Small intestine (tissue), 7 donors: ENCODE measurements at regions not wholly inside any gene's neighbourhood (a gene's known extent, or its start where the extent isn't known, plus 50 kb on each side); places are given as distances from the start of the nearest gene placed in this dataset.
"Not testable (repeated sequence)": the region's sequence is repeated elsewhere in the genome, so short reads cannot be mapped to it uniquely, and the experiment has no call there.

Experiments used
- DNase-seq, 2 donors: peaks; one replicate each; pipeline versions ENCODE4 v3.0.0 to v3.0.0-alpha.2; 2013
- FAIRE-seq: peaks from 2 replicates; lab custom pipeline; 2012; peaks lifted over from hg19 to GRCh38; lab: Jason Lieb, UNC
- H3K27ac ChIP-seq, 3 donors: one replicate each; pipeline ENCODE4 v1.5.1; 2013; ENCODE audit warnings: low read length in 2 of 3, mild to moderate bottlenecking in 2 of 3, control low read depth in 1 of 3, inconsistent platforms in 1 of 3, low read depth in 1 of 3, moderate library complexity in 1 of 3
- H3K27me3 ChIP-seq, 3 donors: one replicate each; pipeline ENCODE4 v1.6.1; 2013; ENCODE audit warnings: low read length in 3 of 3, inconsistent platforms in 1 of 3; ENCODE audit not compliant: control insufficient read depth in 3 of 3, insufficient read depth in 3 of 3
- H3K36me3 ChIP-seq, 3 donors: one replicate each; pipeline ENCODE4 v1.6.1; 2013; ENCODE audit warnings: low read length in 3 of 3, inconsistent platforms in 1 of 3, low read depth in 1 of 3, mild to moderate bottlenecking in 1 of 3, moderate library complexity in 1 of 3; ENCODE audit not compliant: control insufficient read depth in 3 of 3, insufficient read depth in 2 of 3
- H3K4me1 ChIP-seq, 3 donors: one replicate each; pipeline ENCODE4 v1.6.1; 2013; ENCODE audit warnings: low read length in 2 of 3, inconsistent platforms in 1 of 3, low read depth in 1 of 3, mild to moderate bottlenecking in 1 of 3, moderate library complexity in 1 of 3; ENCODE audit not compliant: control insufficient read depth in 3 of 3, insufficient read depth in 2 of 3
- H3K4me3 ChIP-seq, 3 donors: one replicate each; pipeline ENCODE4 v1.5.1; 2013; ENCODE audit warnings: low read length in 3 of 3, control low read depth in 1 of 3, inconsistent platforms in 1 of 3, low read depth in 1 of 3, mild to moderate bottlenecking in 1 of 3, moderate library complexity in 1 of 3
- H3K9me3 ChIP-seq, 2 donors: one replicate each; pipeline ENCODE4 v1.6.1; 2013; ENCODE audit warnings: low read depth in 1 of 2, low read length in 1 of 2; ENCODE audit not compliant: control insufficient read depth in 2 of 2, insufficient read depth in 1 of 2
- WGBS, 3 donors: extraction: QIAGEN DNeasy Blood & Tissue Kit; methylation state at CpG; one replicate each; pipeline ENCODE4 v1.1.7; 2013; 5-methylcytosine and 5-hydroxymethylcytosine counted together
- donor health status: healthy with polysubstance abuse.
- donor health status: control.
- donor health status: control.
- donor health status: Bipolar disorder and iron deficiency.
- donor health status: healthy.

- Histone ChIP-seq H3K27ac (no peak overlapping the region), H3K27me3 (no peaks in the 10 kb centered on the region), H3K4me1 (no peaks in the 10 kb centered on the region), H3K36me3 (no peaks in the 10 kb centered on the region), H3K9me3 (no peaks in the 10 kb centered on the region), H3K4me3 (no peak overlapping the region)
- DNase-seq: no peak
- FAIRE-seq: no peak
- WGBS, 3 donors: 66 to 76% (median 75%) methylated on average over 5 of the region's 5 CpGs
Measured at GRCh38 chr15:29526802-29527201, 257.2 kb upstream of the NSMCE3 start.

- Histone ChIP-seq H3K27me3 (no peaks in the 10 kb centered on the region), H3K36me3 (no peaks in the 10 kb centered on the region), H3K27ac (no peak overlapping the region), H3K4me3 (no peak overlapping the region), H3K9me3 (no peaks in the 10 kb centered on the region), H3K4me1 (no peaks in the 10 kb centered on the region)
- 46 to 62% (median 46%) methylated on average over 7 of the region's 7 CpGs for WGBS, 3 donors
- FAIRE-seq (no peak), DNase-seq (no peak)
Measured at GRCh38 chr15:29522373-29523276, 253.0 kb upstream of the NSMCE3 start.

GRCh38 chr15:29518442-29518841 lies 248.8 kb upstream of the NSMCE3 start:
- FAIRE-seq: no peak
- Histone ChIP-seq H3K4me1 (no peaks in the 10 kb centered on the region), H3K4me3 (no peak overlapping the region), H3K9me3 (no peaks in the 10 kb centered on the region), H3K36me3 (no peaks in the 10 kb centered on the region), H3K27ac (no peak overlapping the region), H3K27me3 (no peaks in the 10 kb centered on the region)
- no peak for DNase-seq
- 74 to 80% (median 80%) methylated on average over 4 of the region's 4 CpGs for WGBS, 3 donors

GRCh38 chr15:29517829-29518228 lies 248.2 kb upstream of the NSMCE3 start:
- WGBS, 3 donors: 91 to 93% (median 92%) methylated on average over 4 of the region's 4 CpGs
- no peak overlapping the region for H3K4me3 ChIP-seq
- H3K9me3 ChIP-seq: no peaks in the 10 kb centered on the region
- H3K36me3 ChIP-seq: no peaks in the 10 kb centered on the region
- H3K27ac ChIP-seq: no peak overlapping the region
- DNase-seq: no peak
- H3K4me1 ChIP-seq: no peaks in the 10 kb centered on the region
- FAIRE-seq: no peak
- H3K27me3 ChIP-seq: no peaks in the 10 kb centered on the region

- WGBS, 3 donors: 59 to 90% (median 71%) methylated on average over 3 of the region's 3 CpGs
Measured at GRCh38 chr15:29516929-29517328, 247.3 kb upstream of the NSMCE3 start.

GRCh38 chr15:29514926-29515325 lies 245.3 kb upstream of the NSMCE3 start:
- FAIRE-seq (no peak), DNase-seq (no peak)
- Histone ChIP-seq H3K4me1 (no peaks in the 10 kb centered on the region), H3K9me3 (peaks cover 0 to 2% of the 10 kb centered on the region in 2 donors), H3K4me3 (no peak overlapping the region), H3K36me3 (no peaks in the 10 kb centered on the region), H3K27me3 (no peaks in the 10 kb centered on the region), H3K27ac (no peak overlapping the region)
- WGBS, 3 donors: 75 to 77% (median 75%) methylated on average over 4 of the region's 4 CpGs

More at GRCh38 chr15:29516929-29517328, 247.3 kb upstream of the NSMCE3 start:
- no peak for DNase-seq
- H3K27ac ChIP-seq: no peak overlapping the region
- peaks cover 0 to 2% of the 10 kb centered on the region in 2 donors for H3K9me3 ChIP-seq
- FAIRE-seq: no peak
- H3K36me3 ChIP-seq: no peaks in the 10 kb centered on the region
- H3K27me3 ChIP-seq: no peaks in the 10 kb centered on the region
- no peaks in the 10 kb centered on the region for H3K4me1 ChIP-seq
- no peak overlapping the region for H3K4me3 ChIP-seq

GRCh38 chr15:29511663-29512062 lies 242.0 kb upstream of the NSMCE3 start:
- no peaks in the 10 kb centered on the region for H3K36me3 ChIP-seq
- no peak overlapping the region for H3K4me3 ChIP-seq
- no peak overlapping the region for H3K27ac ChIP-seq
- WGBS, 3 donors: 76 to 82% (median 76%) methylated on average over 4 of the region's 4 CpGs
- no peaks in the 10 kb centered on the region for H3K27me3 ChIP-seq
- DNase-seq (no peak), FAIRE-seq (no peak)
- peaks cover 0 to 2% of the 10 kb centered on the region in 2 donors for H3K9me3 ChIP-seq
- no peaks in the 10 kb centered on the region for H3K4me1 ChIP-seq

GRCh38 chr15:29505535-29505934 lies 235.9 kb upstream of the NSMCE3 start:
- not testable (repeated sequence) for DNase-seq, H3K27me3 ChIP-seq, FAIRE-seq, H3K4me3 ChIP-seq, H3K9me3 ChIP-seq, H3K4me1 ChIP-seq, H3K27ac ChIP-seq, H3K36me3 ChIP-seq
- 91 to 97% (median 91%) methylated on average over 5 of the region's 5 CpGs for WGBS, 3 donors
